HepG2 (cell line): ENCODE measurements at regions not wholly inside any gene's neighbourhood (a gene's known extent, or its start where the extent isn't known, plus 50 kb on each side); places are given as distances from the start of the nearest gene placed in this dataset.
A peak's percentile ranks its signal among the peaks of the same experiment; 100 is the strongest.

Source experiments
- ATF2 ChIP-seq: sonication (generic); formaldehyde crosslinking; IDR thresholded peaks from 2 replicates; pipeline ENCODE4 v1.4.0; 2020; ENCODE audit warnings: missing genetic modification reagents
- CC2D1A ChIP-seq: sonication (generic); formaldehyde crosslinking; IDR thresholded peaks from 2 replicates; pipeline ENCODE4 v1.8.1; 2023; ENCODE audit warnings: mild to moderate bottlenecking, missing genetic modification reagents
- EED ChIP-seq: sonication (generic); formaldehyde crosslinking; IDR thresholded peaks from 2 replicates; pipeline ENCODE4 v1.5.0; 2020; ENCODE audit warnings: mild to moderate bottlenecking, missing genetic modification reagents
- KLF11 ChIP-seq: IDR thresholded peaks from 2 replicates; pipeline ENCODE4 v1.6.1; 2016; ENCODE audit warnings: missing compliant biosample characterization
- KLF15 ChIP-seq: sonication (generic); formaldehyde crosslinking; IDR thresholded peaks from 2 replicates; pipeline ENCODE4 v1.8.1; 2023; ENCODE audit warnings: borderline replicate concordance, mild to moderate bottlenecking, inconsistent platforms, missing genetic modification reagents, mixed read lengths
- KMT2A ChIP-seq: sonication (generic); formaldehyde crosslinking; IDR thresholded peaks from 2 replicates; pipeline ENCODE4 v1.4.0; 2020; ENCODE audit warnings: missing genetic modification reagents
- NCOR1 ChIP-seq: fragments of 200-600 bp; sonication (generic); IDR thresholded peaks from 2 replicates; pipeline ENCODE4 v1.7.0; 2017; ENCODE audit warnings: antibody characterized with exemption, low read length, borderline replicate concordance
- RXRB ChIP-seq: IDR thresholded peaks from 2 replicates; pipeline ENCODE4 v1.6.1; 2016; ENCODE audit warnings: borderline replicate concordance, missing genetic modification reagents, missing compliant biosample characterization
- SATB2 ChIP-seq: sonication (generic); formaldehyde crosslinking; IDR thresholded peaks from 2 replicates; pipeline ENCODE4 v1.5.0; 2020; ENCODE audit warnings: missing genetic modification reagents
- SMYD3 ChIP-seq: sonication (generic); formaldehyde crosslinking; IDR thresholded peaks from 2 replicates; pipeline ENCODE4 v1.8.1; 2023; ENCODE audit warnings: mild to moderate bottlenecking, missing genetic modification reagents
- THAP11 ChIP-seq: IDR thresholded peaks from 2 replicates; pipeline ENCODE4 v1.6.1; 2016; ENCODE audit warnings: missing biosample characterization, missing genetic modification reagents
- UBTF ChIP-seq: sonication (generic); formaldehyde crosslinking; IDR thresholded peaks from 2 replicates; pipeline ENCODE4 v1.4.0; 2020; ENCODE audit warnings: mild to moderate bottlenecking, missing genetic modification reagents
- XRCC5 ChIP-seq: fragments of 200-400 bp; formaldehyde crosslinking; optimal IDR thresholded peaks from 2 replicates; pipeline ENCODE3; 2017; ENCODE audit warnings: mild to moderate bottlenecking, low read length
- ZEB1 ChIP-seq: IDR thresholded peaks from 2 replicates; pipeline ENCODE4 v1.6.1; 2012; ENCODE audit warnings: mild to moderate bottlenecking, low read depth, inconsistent platforms; ENCODE audit not compliant: insufficient replicate concordance
- ZNF101 ChIP-seq: sonication (generic); formaldehyde crosslinking; IDR thresholded peaks from 2 replicates; pipeline ENCODE4 v1.4.0; 2020; ENCODE audit warnings: mild to moderate bottlenecking, low read depth, missing genetic modification reagents, borderline replicate concordance
- ZNF205 ChIP-seq: IDR thresholded peaks from 2 replicates; pipeline ENCODE4 v1.6.1; 2018; ENCODE audit warnings: missing biosample characterization, missing genetic modification reagents
- ZNF878 ChIP-seq: sonication (generic); formaldehyde crosslinking; IDR thresholded peaks from 2 replicates; pipeline ENCODE4 v1.8.1; 2023; ENCODE audit warnings: mild to moderate bottlenecking, missing genetic modification reagents, moderate library complexity
- ZSCAN9 ChIP-seq: IDR thresholded peaks from 2 replicates; pipeline ENCODE4 v1.6.1; 2016; ENCODE audit warnings: borderline replicate concordance
- TF ChIP-seq, protein P1 (sequence below): sonication (generic); formaldehyde crosslinking; IDR thresholded peaks from 2 replicates; pipeline ENCODE4 v1.8.0; 2022; ENCODE audit warnings: missing genetic modification reagents, low read depth, mild to moderate bottlenecking, borderline replicate concordance
- TF ChIP-seq, protein P2 (sequence below): sonication (generic); formaldehyde crosslinking; IDR thresholded peaks from 2 replicates; pipeline ENCODE4 v1.9.0; 2022; ENCODE audit warnings: low read depth, missing genetic modification reagents
- TF ChIP-seq, protein P3 (sequence below): sonication (generic); formaldehyde crosslinking; IDR thresholded peaks from 2 replicates; pipeline ENCODE4 v1.8.1; 2022; ENCODE audit warnings: mild to moderate bottlenecking, missing genetic modification reagents

- TF ChIP-seq ZSCAN9 (CRISPR knock-in tag) (0 out of 2 replicates have a peak, but pooled peaks have one; percentile 18), XRCC5 (no peak), THAP11 (CRISPR knock-in tag) (no peak), SATB2 (CRISPR knock-in tag) (no peak), ZNF205 (CRISPR knock-in tag) (no peak), KMT2A (no peak), KLF15 (CRISPR knock-in tag) (no peak), NCOR1 (peak; percentile 19; the same call in 1 of the 2 replicates), ZNF878 (CRISPR knock-in tag) (no peak), ZNF101 (CRISPR knock-in tag) (no peak), CC2D1A (no peak), ATF2 (CRISPR knock-in tag) (0 out of 2 replicates have a peak, but pooled peaks have one; percentile 15), KLF11 (no peak), EED (CRISPR knock-in tag) (0 out of 2 replicates have a peak, but pooled peaks have one; percentile 61), UBTF (CRISPR knock-in tag) (no peak), SMYD3 (CRISPR knock-in tag) (no peak), RXRB (CRISPR knock-in tag) (peak; percentile 27; the same call in 1 of the 2 replicates), ZEB1 (no peak)
- TF ChIP-seq, protein P1, sequence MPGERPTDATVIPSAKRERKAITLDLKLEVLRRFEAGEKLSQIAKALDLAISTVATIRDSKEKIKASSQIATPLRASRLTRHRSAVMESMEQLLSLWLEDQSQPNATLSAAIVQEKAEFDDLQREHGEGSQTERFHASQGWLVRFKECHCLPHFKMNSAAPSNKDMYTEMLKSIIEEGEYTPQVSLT: no peak
- TF ChIP-seq, protein P2, sequence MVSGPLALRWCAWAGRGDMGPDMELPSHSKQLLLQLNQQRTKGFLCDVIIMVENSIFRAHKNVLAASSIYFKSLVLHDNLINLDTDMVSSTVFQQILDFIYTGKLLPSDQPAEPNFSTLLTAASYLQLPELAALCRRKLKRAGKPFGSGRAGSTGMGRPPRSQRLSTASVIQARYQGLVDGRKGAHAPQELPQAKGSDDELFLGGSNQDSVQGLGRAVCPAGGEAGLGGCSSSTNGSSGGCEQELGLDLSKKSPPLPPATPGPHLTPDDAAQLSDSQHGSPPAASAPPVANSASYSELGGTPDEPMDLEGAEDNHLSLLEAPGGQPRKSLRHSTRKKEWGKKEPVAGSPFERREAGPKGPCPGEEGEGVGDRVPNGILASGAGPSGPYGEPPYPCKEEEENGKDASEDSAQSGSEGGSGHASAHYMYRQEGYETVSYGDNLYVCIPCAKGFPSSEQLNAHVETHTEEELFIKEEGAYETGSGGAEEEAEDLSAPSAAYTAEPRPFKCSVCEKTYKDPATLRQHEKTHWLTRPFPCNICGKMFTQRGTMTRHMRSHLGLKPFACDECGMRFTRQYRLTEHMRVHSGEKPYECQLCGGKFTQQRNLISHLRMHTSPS: no peak
- TF ChIP-seq, protein P3, sequence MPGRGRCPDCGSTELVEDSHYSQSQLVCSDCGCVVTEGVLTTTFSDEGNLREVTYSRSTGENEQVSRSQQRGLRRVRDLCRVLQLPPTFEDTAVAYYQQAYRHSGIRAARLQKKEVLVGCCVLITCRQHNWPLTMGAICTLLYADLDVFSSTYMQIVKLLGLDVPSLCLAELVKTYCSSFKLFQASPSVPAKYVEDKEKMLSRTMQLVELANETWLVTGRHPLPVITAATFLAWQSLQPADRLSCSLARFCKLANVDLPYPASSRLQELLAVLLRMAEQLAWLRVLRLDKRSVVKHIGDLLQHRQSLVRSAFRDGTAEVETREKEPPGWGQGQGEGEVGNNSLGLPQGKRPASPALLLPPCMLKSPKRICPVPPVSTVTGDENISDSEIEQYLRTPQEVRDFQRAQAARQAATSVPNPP: no peak
These were observed 82.1 kb downstream of the METRNL start (continued) for GRCh38 chr17:83161298-83162034.
